OCI-LY7 (cell line): ENCODE measurements at regions not wholly inside any gene's neighbourhood (a gene's known extent, or its start where the extent isn't known, plus 50 kb on each side); places are given as distances from the start of the nearest gene placed in this dataset.

Experiments used
- CTCF ChIP-seq: fragments of 200-600 bp; sonication (generic); conservative IDR thresholded peaks from 2 replicates; pipeline ENCODE4 v1.5.1; 2014; ENCODE audit warnings: mild to moderate bottlenecking, antibody characterized with exemption, low read length, moderate library complexity, mixed read lengths
- EZH2phosphoT487 ChIP-seq: fragments of 200-600 bp; sonication (generic); IDR thresholded peaks from 2 replicates; pipeline ENCODE4 v1.6.1; 2018; ENCODE audit warnings: low read depth, borderline replicate concordance, mild to moderate bottlenecking, mixed run types, antibody characterized with exemption, low read length, moderate library complexity, mixed read lengths

GRCh38 chr6:115767931-115768330 is 292.8 kb downstream of the FRK start:
- TF ChIP-seq CTCF (no peak), EZH2phosphoT487 (no peak)
